Head of caudate nucleus (tissue), 42 donors: ENCODE measurements at regions not wholly inside any gene's neighbourhood (a gene's known extent, or its start where the extent isn't known, plus 50 kb on each side); places are given as distances from the start of the nearest gene placed in this dataset.

ENCODE experiments used
- DNase-seq, 42 donors: peaks; one replicate each; pipeline versions ENCODE4 v3.0.0 to v3.0.0-alpha.2; 2020 to 2021; ENCODE audit warnings: mixed read lengths in 7 of 42
- intact Hi-C: fragments of 100-400 bp; cut with DNase I; formaldehyde crosslinking; loops from one replicate; pipeline ENCODE4 v1.15.0; 2022

DNA sequence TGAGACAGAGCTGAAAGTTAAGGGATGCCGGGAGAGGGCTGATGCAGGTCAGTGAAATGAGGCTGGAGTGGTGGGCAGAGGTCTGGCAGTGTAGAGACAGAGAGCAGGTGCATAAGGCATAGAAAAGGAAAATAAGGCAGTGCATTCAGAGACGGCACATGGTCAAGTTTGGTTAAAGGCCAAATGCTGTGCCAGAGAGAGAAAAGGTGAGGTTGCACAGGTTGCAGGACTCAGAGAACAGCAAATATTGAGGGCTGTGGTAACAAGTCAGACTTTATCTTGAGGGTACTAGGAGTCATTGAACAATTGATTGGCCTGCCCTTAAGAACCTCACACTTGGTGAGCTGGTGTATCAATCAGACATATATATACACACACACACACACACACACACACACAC is 102.9 kb upstream of the TSHZ2 start:
- DNase-seq, result no peak
- intact Hi-C loops, result no loop called here

DNA sequence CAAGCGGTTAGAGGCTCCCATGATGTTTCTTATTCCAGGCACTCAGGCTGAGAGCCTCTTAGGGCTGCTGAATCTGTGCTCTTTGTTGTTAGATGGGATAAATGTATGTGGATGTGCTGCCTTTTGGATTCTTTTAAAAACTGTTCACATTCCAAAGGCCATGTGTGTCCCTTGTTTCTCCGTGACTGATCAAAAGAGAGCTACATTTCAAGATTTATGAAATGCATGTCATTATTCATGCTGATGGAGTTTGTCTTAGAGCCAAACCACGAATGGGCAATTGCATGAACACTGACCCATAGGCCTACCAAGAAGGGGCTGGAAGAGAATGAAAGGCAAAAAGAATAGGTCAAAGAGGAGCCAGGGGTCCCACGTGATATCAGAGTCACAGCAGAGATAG is 104.9 kb upstream of the TSHZ2 start:
- no peak for DNase-seq
- intact Hi-C loops, result no loop called here

DNA sequence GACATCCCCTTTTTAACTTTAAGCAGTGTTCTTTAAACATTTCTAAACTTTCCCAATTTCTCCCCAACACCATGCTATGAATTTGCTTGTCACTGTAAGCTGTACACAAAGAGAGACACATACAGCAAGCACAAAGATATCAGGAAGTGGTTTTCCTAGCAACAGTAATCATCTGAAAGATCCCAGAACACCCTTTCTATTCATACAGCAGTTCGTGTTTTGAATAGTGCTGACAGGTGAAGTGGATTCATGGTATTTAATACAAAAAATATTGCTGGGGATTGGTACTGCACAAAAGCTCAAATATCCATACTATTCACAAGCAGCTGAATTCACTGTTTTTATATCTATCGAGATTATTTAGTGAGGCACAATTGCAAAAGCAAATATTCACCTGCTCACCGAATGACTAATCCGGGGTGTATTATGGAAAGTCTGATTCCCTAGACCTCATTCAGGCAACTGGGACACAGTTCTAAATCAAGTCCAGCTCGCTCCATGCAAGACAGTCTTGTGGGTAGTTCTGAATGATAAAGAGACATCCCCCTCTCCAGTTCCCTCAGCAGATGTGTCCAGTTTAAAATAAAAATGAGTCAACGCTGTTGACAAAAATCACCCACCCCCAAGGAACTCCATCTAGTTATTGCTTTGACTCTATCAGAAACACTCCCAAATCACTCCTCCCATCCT is 107.1 kb upstream of the TSHZ2 start:
- DNase-seq, result no peak
- intact Hi-C loops, result no loop called here

DNA sequence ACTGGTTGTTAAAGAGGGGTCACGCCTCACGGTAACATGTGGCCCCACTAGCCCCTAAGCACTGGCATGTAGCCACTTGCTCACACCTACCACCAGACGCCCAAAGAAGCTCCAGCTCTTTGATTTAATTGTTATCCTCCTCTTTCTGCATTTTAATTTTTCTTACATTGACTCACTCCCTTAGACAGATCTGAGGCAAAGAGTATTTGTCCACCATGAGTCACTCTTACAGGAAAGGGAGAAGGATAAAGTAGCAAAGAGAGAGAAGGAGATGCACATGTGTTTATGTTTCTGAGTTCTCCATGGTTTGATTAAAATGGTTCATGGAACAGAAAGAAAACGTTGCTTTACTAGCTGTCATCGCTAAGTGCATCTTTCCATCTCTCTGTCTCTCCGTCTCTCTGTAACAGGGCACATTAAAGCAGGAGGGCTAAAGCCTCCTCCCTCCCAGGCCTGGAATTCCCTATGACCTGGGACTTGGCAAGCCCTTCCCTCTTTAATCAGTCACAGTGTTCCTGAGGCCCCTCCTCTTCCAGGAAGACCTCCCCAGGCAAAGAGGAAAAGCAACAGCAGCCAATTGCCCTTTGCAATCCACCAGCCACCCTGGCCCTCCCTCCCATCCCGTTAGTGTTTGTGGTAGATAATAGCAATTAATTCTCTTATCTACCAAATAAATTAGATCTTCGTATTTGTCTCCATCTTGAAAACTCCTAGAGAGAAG is 112.8 kb upstream of the TSHZ2 start:
- DNase-seq, result peak in 2 of 42 donors; percentile 11 to 42
- intact Hi-C loops, result no loop called here

DNA sequence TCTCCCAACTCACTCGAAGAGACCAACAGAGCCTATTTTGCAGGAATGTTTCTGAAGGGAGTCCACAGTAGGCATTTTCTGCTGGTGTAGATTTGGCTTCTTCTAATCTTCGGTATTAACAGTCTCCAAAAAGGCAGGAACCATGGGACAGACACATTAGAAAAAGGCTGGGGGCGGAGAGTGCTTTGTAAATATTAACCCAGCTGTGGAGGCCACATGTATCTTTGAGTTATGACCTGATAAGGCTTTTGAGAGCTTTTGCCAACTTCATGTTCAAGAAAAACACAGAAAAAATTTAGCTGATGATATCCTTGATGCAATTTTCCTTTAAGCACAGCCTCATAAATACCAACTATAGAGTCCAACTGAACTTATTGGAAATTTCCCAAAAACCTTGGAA is 119.4 kb upstream of the TSHZ2 start:
- no peak for DNase-seq
- intact Hi-C loops, result no loop called here

DNA sequence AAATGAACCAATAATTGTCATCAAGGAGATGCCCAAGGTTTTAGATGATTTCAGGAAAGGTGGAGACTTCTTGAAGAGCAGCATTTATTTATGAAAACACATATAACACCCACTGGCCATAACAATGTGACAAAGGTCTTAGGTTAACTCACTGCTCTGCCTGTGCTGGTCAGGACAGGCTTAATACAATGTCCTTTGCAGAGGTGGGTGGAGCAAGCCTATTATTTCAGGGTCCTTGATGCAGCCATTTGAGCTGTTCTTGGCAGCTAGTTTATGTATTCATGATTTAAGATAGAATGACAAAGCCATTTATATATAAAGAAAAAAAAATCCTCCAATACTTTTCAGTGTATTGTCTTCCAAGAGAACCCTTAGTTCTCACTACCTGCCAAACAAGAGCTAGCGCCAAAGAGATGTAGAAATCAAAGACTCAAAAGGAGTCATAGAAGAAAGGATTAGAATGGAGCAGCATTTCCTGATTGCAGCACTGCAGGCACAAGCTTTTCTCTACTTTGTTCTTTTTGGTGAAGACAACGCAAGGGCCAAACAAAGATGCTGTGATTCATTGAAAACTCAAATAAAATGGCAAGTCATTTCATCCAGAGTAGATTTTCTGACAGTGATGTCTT is 124.3 kb upstream of the TSHZ2 start:
- DNase-seq, result no peak
- intact Hi-C loops, result no loop called here

DNA sequence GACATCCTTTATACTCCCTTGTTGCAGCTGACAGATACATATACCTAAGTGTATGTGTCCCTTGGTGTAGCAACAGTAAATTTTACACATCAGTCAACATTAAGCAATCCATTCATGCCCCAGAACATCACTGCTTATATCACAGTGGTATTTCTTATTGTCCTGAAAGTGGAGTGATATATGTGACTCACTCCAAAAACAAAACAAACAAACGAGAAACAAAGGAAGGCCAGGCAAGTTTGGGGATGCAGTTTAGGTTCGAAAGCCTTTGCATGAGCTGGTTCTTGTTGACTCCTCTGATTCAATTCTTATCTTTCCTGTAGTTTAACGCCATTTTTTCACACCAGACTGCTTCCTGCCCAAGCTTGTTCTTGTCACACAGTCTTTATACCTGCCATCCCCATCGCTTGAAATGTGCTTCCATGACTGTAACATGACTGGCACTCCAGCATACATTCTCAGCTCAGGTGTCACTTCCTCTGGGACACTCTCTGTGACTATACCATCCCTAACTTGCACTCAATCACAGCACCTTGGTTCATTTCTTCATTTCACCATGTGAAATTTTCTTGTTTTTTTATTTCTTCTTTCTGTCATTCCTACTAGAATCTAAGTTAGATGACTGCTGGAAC is 125.0 kb upstream of the TSHZ2 start:
- DNase-seq, result no peak
- intact Hi-C loops, result no loop called here

DNA sequence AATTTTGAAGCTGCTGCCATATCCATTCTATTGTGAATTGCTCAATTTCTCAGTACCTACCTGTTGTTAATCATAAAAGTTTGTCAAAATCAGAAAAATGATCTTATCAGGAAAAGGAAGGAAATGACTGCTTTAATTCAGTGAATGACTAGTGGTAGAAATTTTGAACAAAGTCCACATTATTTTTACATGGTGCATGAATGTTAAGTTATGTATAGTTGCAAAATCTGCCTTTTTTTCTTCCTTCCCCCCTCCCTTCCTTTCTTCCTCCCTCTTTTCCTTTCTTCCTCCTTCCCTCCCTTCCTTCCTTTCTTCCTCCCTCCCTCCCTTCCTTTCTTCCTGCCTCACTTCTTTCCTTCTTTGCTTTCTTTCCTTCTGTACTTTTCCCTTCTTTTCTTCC is 127.1 kb upstream of the TSHZ2 start:
- intact Hi-C loops, result no loop called here
- DNase-seq, result no peak

DNA sequence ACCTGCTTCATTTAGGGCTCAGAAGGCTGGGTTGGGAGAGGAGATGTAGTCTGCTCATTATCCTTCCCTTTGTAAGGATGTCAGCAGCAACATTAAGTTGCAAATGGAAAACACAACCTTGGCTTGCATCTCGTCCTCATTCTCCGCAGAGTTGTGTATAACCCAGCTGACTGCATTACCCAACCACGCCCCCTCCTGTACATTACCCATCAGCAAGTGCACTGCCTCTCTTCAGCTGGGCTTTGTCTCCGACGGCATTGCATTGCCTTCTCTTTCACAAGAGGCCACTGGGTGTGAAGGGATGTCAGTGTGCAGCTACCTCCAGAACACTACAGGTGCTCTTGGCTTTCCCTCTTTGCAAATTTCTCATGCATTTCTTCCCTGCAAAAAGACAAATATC is 128.7 kb upstream of the TSHZ2 start:
- intact Hi-C loops, result no loop called here
- no peak for DNase-seq

DNA sequence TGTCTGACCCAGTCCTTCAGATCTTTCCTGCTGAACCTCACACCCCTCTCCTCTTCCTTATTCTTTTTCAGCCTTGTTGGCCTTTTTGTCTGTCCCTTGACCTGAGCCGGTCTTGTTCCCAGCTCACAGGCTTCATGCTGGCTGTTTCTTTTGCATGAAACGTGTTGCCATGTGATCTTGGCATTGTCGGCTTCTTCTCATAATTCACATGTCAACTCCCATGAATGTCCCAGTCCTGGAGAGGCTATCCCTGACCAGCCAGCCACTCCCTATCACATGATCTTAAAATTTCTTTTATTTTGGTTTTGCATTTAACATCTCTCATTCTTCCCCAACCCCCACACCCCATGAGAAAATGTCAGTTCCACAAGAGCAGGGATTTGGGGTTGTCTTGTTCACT is 131.2 kb upstream of the TSHZ2 start:
- no peak for DNase-seq
- intact Hi-C loops, result no loop called here

DNA sequence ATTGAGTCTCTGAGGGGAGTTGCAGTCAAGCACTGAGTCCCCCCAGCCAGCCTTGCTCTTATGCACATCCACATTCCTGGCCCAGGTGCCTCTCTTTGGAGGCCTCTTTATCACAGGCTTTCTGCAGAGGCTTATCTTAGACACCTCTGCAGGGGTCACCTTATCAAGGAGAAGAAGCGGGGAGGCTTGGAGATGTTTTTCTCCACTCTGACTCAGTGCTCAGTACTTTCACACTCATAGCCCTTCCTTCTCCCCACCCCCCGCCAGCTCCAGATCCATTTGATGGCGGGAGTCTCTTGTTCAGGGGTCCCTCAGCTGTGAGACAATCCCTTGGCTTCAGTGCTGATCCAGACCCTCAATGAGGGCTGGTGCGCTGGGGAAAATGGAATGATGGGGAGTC is 132.1 kb upstream of the TSHZ2 start:
- DNase-seq, result no peak
- intact Hi-C loops, result no loop called here

DNA sequence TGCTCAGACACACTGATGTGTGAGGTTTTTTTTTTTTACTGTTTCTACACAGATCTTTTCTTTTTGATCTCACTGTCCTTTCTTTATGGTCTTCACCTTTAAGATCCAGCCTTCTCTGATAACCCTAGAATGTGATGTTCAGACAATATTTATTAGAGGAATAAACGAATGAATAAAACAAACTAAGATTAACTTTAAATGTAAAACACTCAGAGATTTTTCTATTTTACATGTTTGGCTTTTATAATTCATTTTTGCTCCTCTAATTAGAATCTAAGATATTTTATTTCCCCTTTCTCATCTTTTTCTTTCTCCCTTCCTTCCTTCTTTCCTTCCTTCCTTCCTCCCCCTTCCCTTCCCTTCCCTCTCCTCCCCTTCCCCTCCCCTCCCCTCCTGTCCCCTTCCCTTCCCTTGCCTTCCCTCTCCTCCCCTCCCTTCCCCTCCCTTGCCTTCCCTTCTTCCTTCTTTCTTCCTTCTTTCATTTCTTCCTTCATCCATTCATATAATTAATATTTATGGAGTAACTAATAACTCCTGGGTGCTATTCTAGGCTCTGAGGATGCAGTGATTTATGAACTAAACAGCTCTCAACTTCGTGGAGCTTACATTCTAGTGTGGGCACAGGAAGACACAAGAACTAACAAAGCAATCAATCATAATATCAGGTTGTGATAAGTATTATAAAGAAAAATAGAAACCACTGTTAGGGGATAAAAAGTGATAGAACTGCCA is 133.5 kb upstream of the TSHZ2 start:
- DNase-seq, result no peak
- intact Hi-C loops, result no loop called here

DNA sequence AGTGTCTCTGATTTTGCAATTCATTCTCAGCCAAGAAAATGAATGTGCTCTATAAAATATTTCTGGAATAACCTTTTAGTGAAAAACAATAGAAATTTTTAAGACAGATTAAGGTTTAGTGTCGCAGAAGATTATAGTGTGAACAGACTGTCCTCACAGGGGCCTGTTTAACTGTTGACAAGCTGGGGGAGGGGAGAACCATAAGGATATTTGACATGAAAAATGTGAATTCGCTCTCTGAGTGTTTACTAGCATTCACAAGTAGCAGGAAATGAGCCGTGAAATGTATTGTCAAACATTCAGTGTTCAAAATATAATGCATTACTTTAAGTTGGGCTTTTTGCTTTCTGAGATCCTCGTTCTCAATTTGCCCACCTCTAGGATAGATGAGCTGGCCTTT is 134.8 kb upstream of the TSHZ2 start:
- intact Hi-C loops, result no loop called here
- no peak for DNase-seq

DNA sequence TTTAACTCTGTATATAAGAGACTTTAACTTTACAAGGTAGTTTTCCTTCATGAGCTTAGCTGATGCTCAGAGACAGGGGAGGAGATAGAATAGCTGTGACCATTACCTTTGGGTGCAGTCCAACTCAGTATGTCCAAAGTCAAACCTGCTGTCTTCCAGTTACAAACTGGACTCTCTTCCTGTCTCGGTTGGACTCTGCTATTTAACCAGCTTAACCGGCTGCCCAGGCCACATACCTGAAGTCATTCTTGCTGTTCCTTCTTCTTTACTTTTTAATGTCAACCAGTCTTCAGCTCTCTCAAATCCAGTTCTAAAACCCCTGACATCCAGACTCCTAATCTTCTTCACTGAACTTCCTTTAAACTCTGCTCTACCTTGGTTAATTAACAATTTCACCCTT is 138.3 kb upstream of the TSHZ2 start:
- no peak for DNase-seq
- intact Hi-C loops, result no loop called here

DNA sequence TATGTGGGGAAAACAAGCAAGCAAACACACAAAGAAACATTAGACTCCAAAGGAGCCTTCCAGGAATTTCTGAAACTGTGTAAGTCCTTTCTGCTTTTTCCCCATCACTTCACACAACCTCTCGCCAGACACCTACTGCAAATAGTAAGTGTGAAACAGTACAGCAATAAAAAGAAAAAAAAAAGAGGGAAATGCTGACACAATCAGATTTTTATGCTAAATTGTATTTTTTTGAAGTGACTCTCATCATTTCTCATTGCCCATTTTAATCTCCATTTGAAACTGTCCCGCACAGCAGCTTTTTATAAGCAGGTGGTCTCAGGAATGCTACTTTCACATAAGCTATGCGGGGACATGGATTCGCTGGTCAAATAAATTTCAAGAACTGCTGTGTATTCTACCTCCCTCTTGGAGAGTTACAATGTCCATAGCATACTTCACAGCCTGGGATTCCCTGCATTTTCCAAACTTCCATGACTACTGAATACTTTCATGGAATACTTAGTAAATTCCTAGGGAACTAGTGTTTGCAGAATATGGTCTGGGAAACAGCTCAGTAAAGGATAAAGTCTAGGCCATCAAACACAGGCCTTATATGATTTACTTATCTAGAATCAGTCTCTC is 139.9 kb upstream of the TSHZ2 start:
- intact Hi-C loops, result no loop called here
- no peak for DNase-seq

DNA sequence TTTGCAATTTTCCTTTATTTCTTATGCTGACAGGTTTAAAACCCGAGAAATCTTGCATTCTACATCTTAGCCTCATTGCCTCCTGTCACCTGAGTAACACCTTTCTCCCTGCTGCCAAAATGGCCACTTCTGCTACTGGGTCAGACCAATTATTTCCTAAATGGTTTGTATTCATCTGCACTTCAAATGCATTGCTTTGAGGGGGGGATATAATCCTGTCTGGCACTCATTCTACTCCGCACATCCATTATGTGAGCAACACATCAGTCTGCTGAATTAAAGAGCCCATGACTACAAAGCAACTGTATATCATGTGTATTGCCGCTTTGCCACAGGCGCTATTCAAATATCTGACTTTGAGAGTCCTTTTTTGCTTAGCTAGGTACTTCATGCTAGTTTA is 141.6 kb upstream of the TSHZ2 start:
- intact Hi-C loops, result no loop called here
- DNase-seq, result no peak

DNA sequence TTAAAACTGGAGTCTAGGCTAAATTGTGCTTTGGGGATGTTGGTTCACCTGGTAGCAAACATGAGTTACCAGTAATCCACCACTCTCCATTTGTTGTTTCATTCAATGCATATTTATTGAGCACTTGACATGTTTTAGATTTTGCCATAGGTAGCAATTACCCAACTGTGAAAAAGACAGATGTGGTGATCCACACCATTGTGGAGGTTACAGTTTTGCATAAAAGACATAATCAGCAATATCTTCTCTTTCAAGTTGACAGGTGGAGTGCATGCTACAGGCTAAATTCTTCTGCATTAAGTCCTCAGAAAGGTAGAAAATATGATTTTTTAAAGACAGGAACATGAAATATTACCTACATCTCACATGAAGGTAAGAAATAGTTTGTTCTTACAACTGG is 143.0 kb upstream of the TSHZ2 start:
- no peak for DNase-seq
- intact Hi-C loops, result no loop called here

DNA sequence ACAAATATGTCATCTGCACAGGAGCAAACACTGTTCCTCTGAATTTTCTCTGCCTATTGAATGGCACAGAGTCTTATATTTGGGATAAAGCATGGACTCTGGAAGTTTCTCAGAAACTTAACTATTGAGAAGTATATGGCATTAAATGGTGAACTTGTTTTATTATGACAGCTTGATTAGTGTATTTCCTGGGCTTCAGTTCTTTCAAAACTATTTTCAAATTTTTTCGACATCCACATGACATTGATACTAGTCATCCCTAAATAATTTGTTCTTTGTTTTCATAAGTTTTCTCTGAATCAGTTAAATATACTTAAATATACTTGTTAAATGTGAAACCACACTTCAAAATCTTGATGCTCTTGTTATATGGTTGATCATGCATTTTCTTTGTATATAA is 144.0 kb upstream of the TSHZ2 start:
- DNase-seq, result no peak
- intact Hi-C loops, result no loop called here

DNA sequence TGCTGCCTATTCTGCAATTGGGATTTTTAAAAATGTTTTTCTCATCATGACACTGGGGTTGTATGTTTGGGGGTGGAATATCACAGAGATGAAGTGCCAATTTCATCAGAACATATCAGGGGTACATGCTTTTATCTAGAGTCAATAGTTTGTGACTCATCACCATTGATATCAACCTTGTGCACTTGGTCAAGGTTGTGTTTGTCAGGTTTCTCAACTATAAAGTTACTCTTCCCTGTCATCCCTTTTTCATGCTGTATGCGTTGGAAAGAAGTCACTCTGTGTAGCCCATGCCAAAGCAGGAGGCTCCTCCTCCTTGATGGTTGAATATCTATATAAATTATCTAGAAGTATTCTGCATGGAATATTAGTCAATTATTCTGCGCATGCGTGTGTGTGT is 145.4 kb upstream of the TSHZ2 start:
- intact Hi-C loops, result no loop called here

More for the DNA sequence above, 145.4 kb upstream of the TSHZ2 start:
- no peak for DNase-seq
